Superior temporal gyrus (tissue), 1 donor: ENCODE measurements at regions not wholly inside any gene's neighbourhood (a gene's known extent, or its start where the extent isn't known, plus 50 kb on each side); places are given as distances from the start of the nearest gene placed in this dataset.
"Not testable (repeated sequence)": the region's sequence is repeated elsewhere in the genome, so short reads cannot be mapped to it uniquely, and the experiment has no call there.

ENCODE experiments used
- DNase-seq: peaks from one replicate; pipeline ENCODE4 v3.0.0-alpha.2; 2016; ENCODE audit errors: extremely low spot score

DNA sequence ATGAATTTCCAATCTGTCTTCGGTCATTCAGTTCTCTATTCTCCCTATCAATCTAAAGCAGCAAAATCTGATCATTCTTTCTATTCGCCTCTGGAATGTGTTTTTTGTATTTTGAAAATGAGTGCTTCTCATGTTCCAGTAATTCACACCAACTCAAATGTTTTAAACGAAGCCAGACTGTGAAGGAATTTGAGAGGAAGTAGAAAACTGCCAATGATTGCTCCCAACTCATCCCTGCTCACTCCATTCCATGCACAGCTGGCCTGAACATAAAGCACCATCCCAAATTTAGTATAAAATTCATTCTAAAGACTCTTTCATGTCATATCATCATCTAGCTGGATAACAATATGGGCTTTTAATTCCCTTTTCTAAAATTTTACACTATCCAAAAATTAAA, 123.8 kb downstream of the DUSP6 start:
- no peak for DNase-seq

DNA sequence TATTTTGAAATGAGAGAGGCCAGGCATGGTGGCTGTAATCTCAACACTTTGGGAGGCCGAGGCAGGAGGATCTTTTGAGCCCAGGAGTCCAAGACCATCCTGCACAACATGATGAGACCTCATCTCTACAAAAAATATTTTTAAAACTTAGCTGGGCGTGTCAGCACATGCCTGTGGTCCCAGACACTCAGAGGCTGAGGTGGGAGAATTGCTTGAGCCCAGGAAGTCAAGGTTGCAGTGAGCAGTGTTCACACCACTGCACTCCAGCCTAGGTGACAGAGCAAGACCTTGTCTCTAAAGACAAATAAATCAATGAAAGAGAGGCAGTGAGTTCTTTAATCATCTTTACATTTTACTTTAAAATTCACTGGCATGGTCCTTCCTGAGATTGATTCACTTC, 124.5 kb downstream of the DUSP6 start:
- no peak for DNase-seq

DNA sequence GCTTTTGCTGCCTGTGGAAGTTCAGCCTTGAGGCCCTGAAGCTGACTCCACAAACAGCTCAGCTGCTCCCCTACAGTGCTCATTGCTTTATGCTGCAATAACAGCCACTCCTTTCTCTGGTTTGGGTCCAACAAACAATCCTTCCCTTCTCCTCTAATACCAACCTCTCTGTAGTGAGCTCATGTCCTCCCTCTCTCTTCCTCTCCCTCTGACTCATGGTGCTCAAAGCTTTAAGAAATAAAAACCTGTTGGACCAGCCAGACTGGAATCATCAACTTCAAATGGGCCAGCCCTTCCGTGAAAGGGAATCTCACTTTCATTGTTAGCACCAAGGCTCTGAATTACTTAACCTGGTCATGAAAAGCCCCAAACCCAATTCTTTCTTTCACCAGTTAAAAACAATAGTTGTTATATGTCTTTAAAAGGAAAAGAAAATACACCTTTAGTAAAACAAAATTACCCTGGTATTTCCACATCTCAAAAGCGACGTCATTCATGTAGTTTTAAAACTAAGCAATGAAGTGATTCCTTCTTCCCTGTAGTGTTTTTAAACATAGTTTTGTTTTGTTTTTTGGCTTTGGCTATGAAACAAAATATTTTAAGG, 126.4 kb downstream of the DUSP6 start:
- no peak for DNase-seq

DNA sequence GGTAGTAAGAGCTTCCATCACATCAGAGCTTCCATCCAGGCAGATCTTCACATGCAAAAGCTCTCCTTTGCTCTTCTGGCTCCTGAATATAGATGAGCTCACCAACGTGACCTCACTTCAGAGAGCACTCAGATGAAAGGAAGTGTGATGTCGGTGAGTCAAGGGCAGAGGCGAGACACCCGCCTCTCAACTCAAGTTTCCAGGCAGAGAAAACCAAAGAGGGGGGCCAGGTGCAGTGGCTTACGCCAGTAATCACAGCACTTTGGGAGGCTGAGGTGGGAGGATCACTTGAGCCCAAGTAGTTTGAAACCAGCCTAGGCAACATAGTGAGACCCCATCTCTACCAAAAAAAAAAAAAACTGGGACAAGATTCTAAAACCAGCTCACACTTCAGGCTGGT, 126.9 kb downstream of the DUSP6 start:
- no peak for DNase-seq

DNA sequence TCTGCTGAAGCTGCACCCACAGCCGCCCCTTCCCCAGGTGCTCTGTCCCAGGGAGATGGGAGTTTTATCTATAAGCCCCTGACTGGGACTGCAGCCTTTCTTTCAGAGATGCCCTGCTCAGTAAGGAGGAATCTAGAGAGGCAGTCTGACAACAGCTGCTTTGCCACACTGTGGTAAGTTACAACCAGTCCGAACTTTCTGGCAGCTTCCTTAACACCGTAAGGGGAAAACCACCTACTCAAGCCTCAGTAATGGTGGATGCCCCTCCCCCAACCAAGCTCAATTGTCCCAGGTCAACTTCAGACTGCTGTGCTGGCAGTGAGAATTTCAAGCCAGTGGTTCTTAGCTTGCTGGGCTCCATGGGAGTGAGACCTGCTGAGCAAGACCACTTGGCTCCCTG, 129.7 kb downstream of the DUSP6 start:
- DNase-seq, result not testable (repeated sequence)

DNA sequence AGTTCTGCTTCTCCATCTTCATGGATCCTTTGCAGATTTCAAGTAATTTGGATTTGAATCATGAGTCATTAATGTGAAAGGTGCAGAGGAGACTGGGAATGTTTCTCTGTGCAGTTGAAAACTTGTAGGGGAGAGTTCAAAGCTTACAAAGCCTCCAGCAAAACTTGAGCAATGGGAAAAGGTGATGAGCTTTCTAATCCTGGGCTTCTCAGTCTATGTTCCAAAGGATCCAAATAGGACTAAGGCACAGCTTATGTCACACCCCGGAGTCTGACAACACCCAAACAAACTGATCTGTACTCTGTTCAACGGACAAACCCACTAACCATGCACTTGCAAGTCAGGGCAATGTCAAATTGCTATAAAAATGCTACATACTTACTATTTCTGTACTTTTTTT, 134.8 kb downstream of the DUSP6 start:
- DNase-seq, result no peak

DNA sequence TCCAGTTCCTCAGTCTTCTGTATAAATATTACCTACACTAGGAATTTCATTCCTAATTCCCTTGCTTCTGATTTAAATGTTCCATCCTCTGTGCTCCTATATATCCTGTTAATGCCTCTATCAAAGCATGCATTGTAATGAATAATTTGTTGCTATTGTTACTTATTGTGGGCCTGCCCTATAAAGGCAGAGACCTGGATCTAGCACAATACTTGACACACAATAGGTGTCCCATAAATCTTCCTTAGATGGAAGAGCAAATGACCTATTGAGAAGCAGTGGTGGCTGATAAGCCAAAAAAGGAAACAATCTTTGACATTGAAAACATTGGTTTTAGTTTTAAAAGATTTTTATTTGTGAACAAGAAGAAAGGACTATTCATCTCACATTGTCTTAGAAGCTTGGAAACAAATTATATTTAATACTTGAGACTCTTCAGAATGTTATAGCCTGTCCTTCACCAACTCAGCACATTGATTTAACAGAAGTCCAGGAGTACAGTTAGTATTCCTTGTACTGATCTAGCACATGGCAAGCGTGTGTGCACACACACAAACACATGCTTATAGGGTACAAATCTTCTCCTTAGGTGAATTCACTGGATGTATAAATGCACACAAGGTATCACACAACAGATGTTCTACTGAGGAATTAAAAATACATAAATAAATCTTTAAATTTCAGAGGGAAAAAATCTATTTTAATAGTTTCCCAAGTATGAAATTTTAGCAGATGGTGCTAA, 135.9 kb downstream of the DUSP6 start:
- DNase-seq, result no peak

DNA sequence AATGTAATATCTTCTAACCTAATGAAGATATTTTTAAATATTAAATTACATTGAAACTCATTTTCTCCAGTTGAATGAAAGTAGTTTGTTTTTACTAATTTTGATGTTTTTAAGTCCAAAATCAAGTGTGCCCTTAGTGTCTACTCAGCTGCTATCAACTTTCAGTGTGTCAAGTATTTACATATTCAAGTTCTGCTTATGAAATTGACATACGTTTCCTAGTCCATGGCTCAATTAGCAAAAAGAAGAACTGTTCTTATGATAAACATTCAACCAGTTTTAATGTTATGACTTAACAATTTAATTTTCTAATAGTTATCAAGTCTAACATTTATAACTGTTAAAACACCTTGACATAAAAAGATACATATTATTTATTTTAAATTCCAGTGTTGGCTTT, 137.1 kb downstream of the DUSP6 start:
- DNase-seq, result no peak

DNA sequence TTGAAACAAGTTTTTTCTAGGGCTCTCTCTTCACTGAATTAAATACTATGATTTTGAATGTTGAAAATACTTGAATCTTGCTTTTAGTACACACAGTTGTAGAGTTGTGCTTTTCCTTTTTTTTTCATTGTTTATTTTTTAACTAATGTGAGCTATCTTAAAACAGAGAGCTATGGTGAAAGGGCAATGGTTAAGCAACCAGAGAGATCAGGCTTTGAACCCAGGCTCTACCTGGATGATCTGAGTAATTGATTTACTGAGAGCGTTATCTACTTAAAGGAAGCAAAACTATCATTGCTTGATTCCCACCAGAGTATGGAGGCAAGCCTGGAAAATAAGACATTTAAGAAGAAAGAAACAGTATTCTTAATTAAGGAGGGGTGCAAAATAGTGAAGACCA, 138.6 kb downstream of the DUSP6 start:
- DNase-seq, result no peak

DNA sequence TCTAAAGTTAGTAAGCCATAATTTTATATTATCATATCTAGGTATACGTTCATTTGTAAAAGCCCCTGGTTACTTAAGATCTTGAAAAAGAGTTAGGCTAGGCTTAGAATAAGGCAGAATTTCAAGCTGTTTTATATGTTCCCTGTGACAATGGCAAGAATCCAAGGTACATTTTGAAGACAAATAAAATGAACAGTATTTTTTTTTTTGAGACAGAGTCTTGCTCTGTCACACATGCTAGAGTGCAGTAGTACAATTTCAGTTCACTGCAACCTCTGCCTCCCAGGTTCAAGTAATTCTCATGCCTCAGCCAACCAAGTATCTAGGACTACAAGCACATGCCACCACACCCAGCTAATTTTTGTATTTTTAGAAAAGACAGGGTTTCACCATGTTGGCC, 139.2 kb downstream of the DUSP6 start:
- DNase-seq, result no peak

DNA sequence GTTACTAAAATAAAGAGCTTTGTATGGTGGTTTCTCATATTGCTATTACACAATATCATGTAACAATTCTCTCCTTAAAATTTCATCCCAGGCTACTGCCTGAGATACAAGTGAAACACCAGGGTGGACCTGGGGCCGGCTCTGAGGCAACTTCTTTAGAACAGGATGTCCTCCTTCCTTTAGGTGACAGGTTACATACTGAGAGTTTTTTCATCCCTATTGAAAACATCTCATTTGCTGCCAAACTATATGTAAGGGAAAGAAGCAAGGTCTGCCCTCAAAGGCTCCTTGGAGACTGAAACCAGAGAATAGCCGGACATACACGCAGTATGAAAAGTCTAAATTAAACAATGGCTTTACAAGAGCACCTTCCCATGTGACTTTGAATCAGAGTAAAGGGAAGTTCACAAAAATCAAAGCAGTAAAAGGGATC, 139.9 kb downstream of the DUSP6 start:
- no peak for DNase-seq

DNA sequence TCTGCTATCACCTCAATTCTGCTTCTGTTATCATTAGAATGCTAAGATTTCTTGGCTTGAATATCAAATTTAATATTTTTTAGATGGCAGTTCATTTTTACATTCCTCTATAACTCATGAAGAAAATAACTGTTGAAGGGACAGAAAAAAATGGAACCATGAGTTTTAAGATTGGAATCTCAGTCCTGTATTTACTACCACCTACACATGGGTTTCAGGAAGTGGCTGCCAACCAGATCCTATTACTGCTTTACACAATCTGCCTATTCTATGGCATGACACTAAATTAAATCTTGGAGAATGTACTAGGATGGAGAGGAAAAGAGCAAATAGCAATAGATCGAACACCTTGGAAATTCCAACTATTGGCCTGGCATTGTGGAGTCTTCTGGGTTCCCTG, 140.8 kb downstream of the DUSP6 start:
- no peak for DNase-seq

DNA sequence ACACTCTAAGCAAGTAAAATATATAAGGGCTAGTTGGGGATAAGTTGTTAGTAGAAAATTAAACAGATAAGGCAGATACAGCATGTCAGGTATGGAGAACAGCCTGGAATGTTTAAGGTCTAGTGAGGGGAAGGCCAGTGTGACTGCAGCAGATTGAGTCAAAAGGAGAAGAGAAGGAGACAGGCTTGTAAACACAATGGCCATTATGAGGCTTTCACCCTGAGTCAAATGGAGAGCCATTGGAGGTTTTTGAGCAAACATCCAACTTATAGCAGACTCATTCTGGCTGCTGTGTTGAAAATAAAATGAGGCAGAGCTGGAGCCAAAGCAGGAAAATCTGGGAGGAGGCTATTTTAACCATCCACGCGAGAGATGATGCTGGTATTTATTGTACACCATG, 142.0 kb downstream of the DUSP6 start:
- no peak for DNase-seq

DNA sequence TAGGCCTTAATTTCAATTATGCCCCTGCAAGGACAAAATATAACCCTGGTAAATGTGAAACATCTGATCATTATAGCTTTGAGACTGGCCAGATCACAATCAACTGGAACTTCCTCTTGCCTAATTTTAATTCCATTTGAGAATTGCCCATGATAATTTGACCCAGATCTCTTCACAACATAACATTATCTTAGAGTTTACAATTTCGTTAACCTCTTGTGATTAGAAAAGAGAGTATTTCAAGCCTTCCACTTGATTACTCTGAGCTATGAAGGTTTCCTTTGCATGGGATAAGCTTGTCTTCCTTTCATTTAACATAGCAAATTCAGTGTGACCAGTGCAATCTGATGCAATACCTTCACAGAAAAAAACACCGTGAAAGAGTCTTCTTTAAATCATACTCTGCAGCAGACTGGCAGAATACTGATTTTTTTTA, 143.6 kb downstream of the DUSP6 start:
- no peak for DNase-seq

DNA sequence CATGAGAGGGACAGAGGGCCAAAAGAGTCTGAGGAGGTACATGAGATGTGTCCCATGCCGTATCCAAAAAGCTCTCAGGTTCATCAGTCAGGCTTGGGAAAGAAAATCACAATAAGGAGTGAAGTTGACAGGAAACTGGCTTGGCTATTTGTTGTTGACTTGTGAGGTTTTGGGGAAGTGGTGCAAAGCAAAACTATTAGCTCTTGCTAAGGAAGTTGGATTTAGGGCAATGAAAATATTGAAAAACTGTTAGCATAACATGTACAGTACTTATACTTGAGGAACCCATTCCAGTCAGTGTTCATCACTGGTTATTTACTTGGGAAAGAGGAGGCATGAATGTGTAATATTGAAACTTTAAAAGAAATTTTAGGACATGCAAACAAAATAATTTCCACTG, 145.9 kb downstream of the DUSP6 start:
- no peak for DNase-seq

DNA sequence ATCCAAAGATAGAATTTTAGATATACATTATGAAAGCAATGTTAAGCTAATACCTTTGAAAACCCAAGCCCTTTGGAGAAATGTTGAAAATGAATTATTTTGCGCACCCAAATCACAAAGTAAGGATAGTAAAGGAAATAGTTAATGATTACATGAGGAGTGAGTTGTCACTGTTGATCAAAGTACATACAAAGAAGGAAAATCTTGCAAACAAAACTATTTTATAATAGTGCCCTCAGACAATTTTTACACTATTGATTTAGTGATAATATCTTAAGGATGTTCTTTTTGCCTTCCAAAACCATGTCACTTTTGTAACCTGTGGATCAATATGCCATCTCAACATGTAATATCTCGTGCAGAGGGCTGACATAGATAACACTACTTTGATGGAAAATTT, 146.8 kb downstream of the DUSP6 start:
- no peak for DNase-seq

DNA sequence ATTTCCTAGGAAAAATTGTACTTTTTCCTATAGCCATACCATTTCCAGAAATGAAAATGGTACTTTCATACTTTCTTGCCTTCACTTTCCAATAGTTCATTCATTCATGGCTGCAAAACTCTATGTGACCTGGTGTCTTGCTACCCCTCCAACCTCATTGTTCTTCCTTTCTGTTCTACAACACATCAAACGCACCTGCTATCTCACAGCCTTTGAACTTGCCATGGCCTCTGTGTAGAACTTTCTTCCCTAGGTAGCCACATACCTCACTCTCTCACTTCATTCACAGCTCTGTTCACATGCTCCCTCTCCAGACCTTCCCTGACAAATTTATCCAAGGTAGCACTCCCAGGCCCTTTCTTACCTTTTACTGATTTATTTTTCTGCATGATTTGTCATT, 149.2 kb downstream of the DUSP6 start:
- no peak for DNase-seq

DNA sequence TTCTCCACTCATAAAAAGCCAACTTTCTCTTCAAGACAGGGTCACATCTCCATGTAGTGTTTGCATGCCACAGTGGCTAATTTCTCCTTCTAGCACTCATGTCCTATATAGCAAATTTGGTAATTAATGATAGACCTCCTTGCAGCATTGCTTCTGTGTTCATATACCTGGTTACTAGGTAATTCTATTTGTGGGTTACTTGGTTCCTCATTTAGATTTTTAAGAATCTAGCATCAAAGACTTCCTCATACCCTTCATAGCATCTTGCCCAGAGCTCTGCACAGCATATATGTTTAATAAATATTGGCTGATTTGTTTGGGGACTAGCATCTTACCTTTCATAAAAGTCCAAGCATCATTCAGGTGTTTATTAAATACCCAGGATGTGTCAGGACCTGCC, 152.1 kb downstream of the DUSP6 start:
- no peak for DNase-seq

DNA sequence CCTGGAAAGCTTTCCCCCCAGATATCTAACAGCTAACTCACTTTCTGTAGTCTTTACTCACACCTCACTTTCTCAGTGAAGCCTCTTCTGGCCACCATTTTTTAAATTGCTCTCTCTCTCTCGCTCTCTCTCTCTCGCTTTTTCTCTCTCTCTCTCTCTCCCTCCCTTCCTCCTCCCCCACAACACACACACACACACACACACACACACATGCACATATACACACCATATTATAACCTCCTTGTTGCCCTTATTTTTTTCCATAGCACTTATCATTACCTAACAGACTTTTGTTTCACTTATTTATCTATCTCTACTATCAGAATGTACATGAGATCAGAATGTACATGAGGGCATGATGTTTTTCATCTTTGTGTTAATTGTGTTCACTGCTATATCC, 156.8 kb downstream of the DUSP6 start:
- no peak for DNase-seq

DNA sequence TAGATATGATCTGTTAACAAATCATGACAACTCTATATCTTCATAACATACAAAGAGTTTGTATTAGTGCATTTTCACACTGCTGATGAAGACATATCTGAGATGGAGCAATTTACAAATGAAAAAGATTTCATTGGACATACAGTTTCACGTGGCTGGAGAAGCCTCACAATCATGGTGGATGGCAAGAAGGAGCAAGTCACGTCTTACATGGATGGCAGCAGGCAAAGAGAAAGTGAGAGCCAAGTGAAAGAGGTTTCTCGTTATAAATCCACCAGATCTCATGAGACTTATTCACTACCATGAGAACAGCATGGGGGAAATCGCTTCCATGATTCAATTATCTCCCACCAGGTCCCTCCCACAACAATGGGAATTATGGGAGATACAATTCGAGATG, 157.6 kb downstream of the DUSP6 start:
- DNase-seq, result no peak

DNA sequence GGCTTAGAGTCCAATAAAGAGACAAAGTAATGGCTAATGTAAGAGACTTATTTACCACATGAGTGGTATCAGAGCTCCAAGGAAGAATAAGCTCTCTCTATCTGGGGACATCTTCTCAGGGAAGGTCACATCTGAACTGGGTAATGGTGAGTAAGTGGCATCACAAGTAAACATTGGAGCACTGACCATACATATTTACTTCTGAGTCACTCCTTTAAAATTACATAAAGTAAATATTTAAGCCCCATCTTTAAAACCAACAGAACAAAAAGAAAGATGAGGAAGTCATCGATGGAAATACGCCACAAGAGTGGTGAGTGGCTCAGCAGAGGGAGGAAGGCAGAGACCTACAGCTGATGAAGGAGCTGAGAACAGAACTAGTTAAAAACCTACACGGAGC, 159.9 kb downstream of the DUSP6 start:
- DNase-seq, result no peak

DNA sequence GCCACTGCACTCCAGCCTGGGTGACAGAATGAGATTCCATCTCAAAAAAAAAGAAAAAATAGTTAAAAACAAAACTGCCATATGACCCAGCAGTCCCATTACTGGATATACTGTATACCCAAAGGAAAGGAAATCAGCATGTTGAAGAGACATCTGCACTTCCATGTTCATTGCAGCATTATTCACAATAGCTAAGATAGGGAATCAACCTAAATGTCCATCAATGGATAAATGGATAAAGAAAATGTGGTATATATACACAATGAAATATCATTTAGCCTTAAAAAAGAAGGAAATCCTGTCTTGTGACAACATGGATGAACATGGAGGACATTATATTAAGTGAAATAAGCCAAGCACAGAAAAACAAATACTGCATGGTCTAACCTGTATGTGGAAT, 160.7 kb downstream of the DUSP6 start:
- DNase-seq, result not testable (repeated sequence)

DNA sequence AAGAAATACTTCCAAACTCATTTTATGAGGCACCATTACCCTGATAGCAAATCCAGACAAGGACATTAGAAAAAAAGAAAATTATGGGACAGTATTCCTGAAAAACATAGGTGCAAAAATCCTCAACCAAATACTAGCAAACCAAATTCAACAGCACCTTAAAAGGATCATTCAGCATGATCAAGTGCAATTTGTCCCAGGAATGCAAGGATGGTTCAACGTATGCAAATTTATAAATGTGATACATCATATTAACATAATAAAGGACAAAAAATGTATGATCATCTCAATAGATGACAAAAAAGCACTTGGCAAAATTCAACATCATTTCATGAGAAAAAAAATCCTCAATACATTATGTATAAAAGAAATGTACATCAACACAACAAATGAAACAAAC, 162.9 kb downstream of the DUSP6 start:
- no peak for DNase-seq

DNA sequence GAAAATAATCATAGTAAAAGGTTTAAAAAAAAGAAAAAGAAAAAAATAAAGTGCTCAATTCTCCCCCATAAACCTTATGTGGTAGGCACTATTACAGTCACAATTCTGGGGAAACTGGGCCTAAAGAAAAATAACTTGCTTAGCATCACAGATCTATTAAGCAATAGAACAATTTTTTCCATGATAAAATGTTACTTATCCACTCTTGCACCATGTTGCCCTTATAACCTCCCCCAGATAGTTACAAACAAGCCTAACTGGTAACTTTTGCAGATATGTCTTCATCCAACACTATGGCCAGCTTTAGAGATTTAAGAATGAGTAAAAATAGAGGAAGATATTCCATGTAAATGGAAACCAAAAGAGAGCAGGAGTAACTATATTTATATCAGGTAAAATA, 164.8 kb downstream of the DUSP6 start:
- no peak for DNase-seq
